ENCODE measurements at regions not wholly inside any gene's neighbourhood (a gene's known extent, or its start where the extent isn't known, plus 50 kb on each side); places are given as distances from the start of the nearest gene placed in this dataset.

GRCh38 chrX:95484781-95485180 is 1199.9 kb upstream of the DIAPH2 start:
- H2AFZ ChIP-seq (ENCODE audit: low read length) = no peak overlapping the region
- CTCF ChIA-PET (ENCODE audit: low intra/inter-chr PET ratio, low total read pairs) = no interaction called here
- TF ChIP-seq ZHX1 (CRISPR knock-in tag; IDR thresholded peaks at IDR 0.05; ENCODE audit: low read depth) (no peak), SRSF9 (IDR thresholded peaks at IDR 0.05; ENCODE audit: borderline replicate concordance, insufficient read depth, low read depth, low read length, poor library complexity, severe bottlenecking) (no peak), ZBTB39 (CRISPR knock-in tag; IDR thresholded peaks at IDR 0.05) (no peak), ZNF382 (CRISPR knock-in tag; IDR thresholded peaks at IDR 0.05; ENCODE audit: borderline replicate concordance) (no peak), TEAD2 (CRISPR knock-in tag; IDR thresholded peaks at IDR 0.05) (no peak), ZNF276 (CRISPR knock-in tag; IDR thresholded peaks at IDR 0.05; ENCODE audit: low read depth) (no peak), ATF7 (IDR thresholded peaks at IDR 0.05) (no peak), ATF7 (CRISPR knock-in tag; IDR thresholded peaks at IDR 0.05) (no peak), LRRFIP1 (CRISPR knock-in tag; conservative IDR thresholded peaks at IDR 0.05) (no peak), ZNF558 (CRISPR knock-in tag; IDR thresholded peaks at IDR 0.05; ENCODE audit: borderline replicate concordance) (no peak), NFE2 (CRISPR knock-in tag; IDR thresholded peaks at IDR 0.05) (no peak), RBM22 (optimal IDR thresholded peaks at IDR 0.05; ENCODE audit: low read length) (no peak), FOXJ3 (CRISPR knock-in tag; IDR thresholded peaks at IDR 0.05; ENCODE audit: borderline replicate concordance) (no peak), ZNF619 (CRISPR knock-in tag; IDR thresholded peaks at IDR 0.05) (no peak), HMG20B (CRISPR knock-in tag; conservative IDR thresholded peaks at IDR 0.05) (no peak), SP4 (CRISPR knock-in tag; IDR thresholded peaks at IDR 0.05) (no peak), NR2F2 (IDR thresholded peaks at IDR 0.05; ENCODE audit: borderline replicate concordance, low read depth) (no peak), PPARG (CRISPR knock-in tag; conservative IDR thresholded peaks at IDR 0.05) (no peak)

More at GRCh38 chrX:95484781-95485180, 1199.9 kb upstream of the DIAPH2 start:
- Histone ChIP-seq H3K4me3 (replicated peaks in 1 of 3; ENCODE audit: insufficient read depth in 1 of 3, low read depth in 2 of 3, low read length in 3 of 3) (no peak overlapping the region), H3K27me3 (ENCODE audit: control insufficient read depth in 1 of 2, insufficient read depth in 2 of 2, low read length in 2 of 2) (no peaks in the 10 kb centered on the region), H3K9ac (ENCODE audit: insufficient read depth, low read depth, low read length) (no peak overlapping the region), H3K4me1 (ENCODE audit: insufficient read depth, low read length) (no peaks in the 10 kb centered on the region), H3K79me2 (ENCODE audit: insufficient read depth, low read length) (no peaks in the 10 kb centered on the region), H3K4me2 (ENCODE audit: low read depth, low read length) (no peak overlapping the region), H3K9me3 (ENCODE audit: low read length) (no peaks in the 10 kb centered on the region), H4K20me1 (ENCODE audit: insufficient read depth, low read length) (no peaks in the 10 kb centered on the region), H3K36me3 (replicated peaks in 1 of 2; ENCODE audit: control insufficient read depth in 1 of 2, insufficient read depth in 2 of 2, low read length in 2 of 2) (no peaks in the 10 kb centered on the region), H3K27ac (ENCODE audit: extremely low read length, insufficient read depth, low read length) (no peak overlapping the region)
- intact Hi-C loops (cut with micrococcal nuclease; ENCODE audit: unreplicated experiment) (no loop called here), in situ Hi-C loops (cut with HindIII; ENCODE audit: extremely low pct_ligation_motif_present, low pct_unique_long_range_greater_than_20kb) (no loop called here)
- DNase-seq (ENCODE audit: low spot score) (no peak), ATAC-seq (no peak), FAIRE-seq (no peak)
- POLR2A ChIA-PET = no interaction called here
- WGBS (ENCODE audit: low lambda C conversion rate) = 0% methylated on average over 1 of the region's 1 CpG
- BruUV-seq (replicated peaks) = no TSS peak

Measured in HepG2 (cell line).